ENCODE measurements at regions not wholly inside any gene's neighbourhood (a gene's known extent, or its start where the extent isn't known, plus 50 kb on each side); places are given as distances from the start of the nearest gene placed in this dataset.

- H3K4me1 ChIP-seq: no peaks in the 10 kb centered on the region
- no peaks in the 10 kb centered on the region for H3K9me3 ChIP-seq
- 60 to 70% methylated on average over 3 of the region's 3 CpGs for WGBS, 2 donors
- no peak for TF ChIP-seq POLR2A (IDR thresholded peaks at IDR 0.05)
- TF ChIP-seq, protein P1, sequence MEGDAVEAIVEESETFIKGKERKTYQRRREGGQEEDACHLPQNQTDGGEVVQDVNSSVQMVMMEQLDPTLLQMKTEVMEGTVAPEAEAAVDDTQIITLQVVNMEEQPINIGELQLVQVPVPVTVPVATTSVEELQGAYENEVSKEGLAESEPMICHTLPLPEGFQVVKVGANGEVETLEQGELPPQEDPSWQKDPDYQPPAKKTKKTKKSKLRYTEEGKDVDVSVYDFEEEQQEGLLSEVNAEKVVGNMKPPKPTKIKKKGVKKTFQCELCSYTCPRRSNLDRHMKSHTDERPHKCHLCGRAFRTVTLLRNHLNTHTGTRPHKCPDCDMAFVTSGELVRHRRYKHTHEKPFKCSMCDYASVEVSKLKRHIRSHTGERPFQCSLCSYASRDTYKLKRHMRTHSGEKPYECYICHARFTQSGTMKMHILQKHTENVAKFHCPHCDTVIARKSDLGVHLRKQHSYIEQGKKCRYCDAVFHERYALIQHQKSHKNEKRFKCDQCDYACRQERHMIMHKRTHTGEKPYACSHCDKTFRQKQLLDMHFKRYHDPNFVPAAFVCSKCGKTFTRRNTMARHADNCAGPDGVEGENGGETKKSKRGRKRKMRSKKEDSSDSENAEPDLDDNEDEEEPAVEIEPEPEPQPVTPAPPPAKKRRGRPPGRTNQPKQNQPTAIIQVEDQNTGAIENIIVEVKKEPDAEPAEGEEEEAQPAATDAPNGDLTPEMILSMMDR (IDR thresholded peaks at IDR 0.05): no peak
- H3K36me3 ChIP-seq (replicated peaks in 1 of 2; ENCODE audit: insufficient read depth in 1 of 2, low read depth in 2 of 2): no peaks in the 10 kb centered on the region
- no peak overlapping the region for H3K4me3 ChIP-seq
- no peaks in the 10 kb centered on the region for H3K27me3 ChIP-seq
- no peak overlapping the region for H3K27ac ChIP-seq
- intact Hi-C loops (cut with DNase I): no loop called here
- ATAC-seq (no peak), DNase-seq (no peak)
Measured at GRCh38 chr13:55483626-55484158, 1657.0 kb upstream of the PRR20A start.

- Histone ChIP-seq H3K4me1 (no peaks in the 10 kb centered on the region), H3K36me3 (replicated peaks in 1 of 2; ENCODE audit: insufficient read depth in 1 of 2, low read depth in 2 of 2) (no peaks in the 10 kb centered on the region), H3K27me3 (no peaks in the 10 kb centered on the region), H3K27ac (no peak overlapping the region), H3K9me3 (no peaks in the 10 kb centered on the region), H3K4me3 (no peak overlapping the region)
- ATAC-seq: no peak
- TF ChIP-seq, protein P1 (IDR thresholded peaks at IDR 0.05): no peak
- TF ChIP-seq POLR2A (IDR thresholded peaks at IDR 0.05): no peak
- intact Hi-C loops (cut with DNase I): no loop called here
- WGBS, 2 donors: 65 to 66% methylated on average over 3 of the region's 3 CpGs
- DNase-seq: no peak
Measured at GRCh38 chr13:55493297-55493696, 1647.4 kb upstream of the PRR20A start.

DNA sequence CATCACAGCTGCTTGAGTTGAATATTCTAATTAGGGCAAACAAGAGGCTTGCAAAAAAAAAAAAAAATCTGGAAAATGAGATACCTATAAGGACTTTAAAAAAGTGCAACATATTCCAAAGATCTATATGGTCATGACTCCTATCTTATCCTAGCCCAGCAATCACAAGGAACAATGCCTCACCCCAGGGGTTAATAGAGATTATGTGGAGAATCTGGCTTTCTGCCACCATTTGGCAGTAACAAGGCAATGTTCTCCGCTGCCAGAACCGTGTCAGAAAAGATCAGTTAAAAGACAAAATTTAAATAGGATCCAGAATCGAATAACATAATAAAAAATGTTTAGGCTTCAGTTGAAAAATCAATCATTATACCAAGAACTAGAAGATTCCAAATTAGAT is 1643.2 kb upstream of the PRR20A start:
- TF ChIP-seq, protein P1 (IDR thresholded peaks at IDR 0.05): no peak
- no peak for TF ChIP-seq POLR2A (IDR thresholded peaks at IDR 0.05)
- WGBS, 2 donors: 45 to 54% methylated on average over 3 of the region's 3 CpGs
- intact Hi-C loops (cut with DNase I): no loop called here

DNA sequence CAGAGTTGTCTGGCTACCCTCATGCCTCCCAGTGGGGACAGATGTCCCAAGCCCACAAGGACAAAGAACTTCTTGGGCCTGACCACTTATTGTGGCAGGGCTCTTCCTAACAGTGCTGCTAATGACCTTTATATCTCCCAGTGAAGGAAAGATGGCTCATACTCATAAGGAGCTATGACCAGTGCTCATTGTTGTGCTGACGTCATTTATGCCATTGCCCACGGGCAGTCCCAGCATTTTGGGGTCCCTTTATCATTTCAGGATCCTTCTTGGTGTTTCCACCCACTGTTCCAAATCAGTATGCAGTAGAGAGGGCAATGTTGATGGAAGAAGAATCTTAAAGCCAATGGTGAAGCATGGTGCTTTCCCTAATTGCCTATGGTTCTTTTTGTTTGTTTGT is 1640.0 kb upstream of the PRR20A start:
- TF ChIP-seq, protein P1 (IDR thresholded peaks at IDR 0.05): no peak
- no peak for TF ChIP-seq POLR2A (IDR thresholded peaks at IDR 0.05)
- no peak overlapping the region for H3K4me3 ChIP-seq
- intact Hi-C loops (cut with DNase I): no loop called here
- H3K27me3 ChIP-seq: no peaks in the 10 kb centered on the region
- 48 to 57% methylated on average over 2 of the region's 2 CpGs for WGBS, 2 donors
- ATAC-seq (no peak), DNase-seq (no peak)
- H3K9me3 ChIP-seq: no peaks in the 10 kb centered on the region
- no peak overlapping the region for H3K27ac ChIP-seq
- no peaks in the 10 kb centered on the region for H3K36me3 ChIP-seq (replicated peaks in 1 of 2; ENCODE audit: insufficient read depth in 1 of 2, low read depth in 2 of 2)
- no peaks in the 10 kb centered on the region for H3K4me1 ChIP-seq

More for the DNA sequence above, 1643.2 kb upstream of the PRR20A start:
- Histone ChIP-seq H3K4me1 (no peaks in the 10 kb centered on the region), H3K4me3 (no peak overlapping the region), H3K27me3 (no peaks in the 10 kb centered on the region), H3K27ac (no peak overlapping the region), H3K36me3 (replicated peaks in 1 of 2; ENCODE audit: insufficient read depth in 1 of 2, low read depth in 2 of 2) (no peaks in the 10 kb centered on the region), H3K9me3 (no peaks in the 10 kb centered on the region)
- ATAC-seq: no peak
- DNase-seq: no peak

- Histone ChIP-seq H3K4me1 (no peaks in the 10 kb centered on the region), H3K36me3 (replicated peaks in 1 of 2; ENCODE audit: insufficient read depth in 1 of 2, low read depth in 2 of 2) (no peaks in the 10 kb centered on the region), H3K9me3 (no peaks in the 10 kb centered on the region), H3K27ac (no peak overlapping the region), H3K4me3 (no peak overlapping the region), H3K27me3 (no peaks in the 10 kb centered on the region)
- intact Hi-C loops (cut with DNase I): no loop called here
- no peak for ATAC-seq
- 47 to 63% methylated on average over 1 of the region's 1 CpG for WGBS, 2 donors
- DNase-seq: no peak
- TF ChIP-seq, protein P1 (IDR thresholded peaks at IDR 0.05): no peak
- TF ChIP-seq POLR2A (IDR thresholded peaks at IDR 0.05): no peak
Measured at GRCh38 chr13:55516610-55517009, 1624.1 kb upstream of the PRR20A start.
